Activated naive CD4-positive, alpha-beta T cell treated with anti-CD3 and anti-CD28 coated beads for 36 hours (primary cell): ENCODE measurements at regions not wholly inside any gene's neighbourhood (a gene's known extent, or its start where the extent isn't known, plus 50 kb on each side); places are given as distances from the start of the nearest gene placed in this dataset.
"Not testable (repeated sequence)": the region's sequence is repeated elsewhere in the genome, so short reads cannot be mapped to it uniquely, and the experiment has no call there.

ENCODE experiments used
- CTCF ChIA-PET: fragments of 350-600 bp; sonication (Branson Sonifier 250); formaldehyde crosslinking; loops from one replicate; lab custom pipeline; 2021; ENCODE audit warnings: antibody characterized with exemption; lab: Charles Lee
- DNase-seq: peaks from one replicate; pipeline ENCODE4 v3.0.0-alpha.2; 2020
- H3K27ac Mint-ChIP-seq: one replicate; pipeline ENCODE4 v1.8.0; 2021; ENCODE audit warnings: mild to moderate bottlenecking, mixed read lengths
- H3K27me3 Mint-ChIP-seq: one replicate; pipeline ENCODE4 v1.8.0; 2021; ENCODE audit warnings: low read depth, mixed read lengths
- H3K36me3 Mint-ChIP-seq: one replicate; pipeline ENCODE4 v1.8.0; 2021; ENCODE audit warnings: low read depth, mixed read lengths
- H3K4me1 Mint-ChIP-seq: one replicate; pipeline ENCODE4 v1.8.0; 2021; ENCODE audit warnings: low read depth, mixed read lengths
- H3K4me3 Mint-ChIP-seq: one replicate; pipeline ENCODE4 v1.8.0; 2021; ENCODE audit warnings: mild to moderate bottlenecking, moderate library complexity, mixed read lengths
- H3K9me3 Mint-ChIP-seq: one replicate; pipeline ENCODE4 v1.8.0; 2021; ENCODE audit warnings: mixed read lengths
- intact Hi-C: fragments of 100-400 bp; cut with micrococcal nuclease; formaldehyde crosslinking; loops from one replicate; pipeline ENCODE4 v1.15.1; 2023

- intact Hi-C loops, H3K36me3 Mint-ChIP-seq, CTCF ChIA-PET, H3K4me1 Mint-ChIP-seq, H3K4me3 Mint-ChIP-seq, H3K9me3 Mint-ChIP-seq, H3K27me3 Mint-ChIP-seq, DNase-seq: not testable (repeated sequence)
- peak overlapping the region; percentile 2 for H3K27ac Mint-ChIP-seq
These were observed 2101.3 kb upstream of the TPTE start for GRCh38 chr21:8419925-8420560.

GRCh38 chr21:8427790-8428667 lies 2093.4 kb upstream of the TPTE start:
- H3K4me1 Mint-ChIP-seq, H3K27ac Mint-ChIP-seq, DNase-seq, H3K36me3 Mint-ChIP-seq, H3K27me3 Mint-ChIP-seq, intact Hi-C loops, H3K4me3 Mint-ChIP-seq, CTCF ChIA-PET, H3K9me3 Mint-ChIP-seq: not testable (repeated sequence)

DNA sequence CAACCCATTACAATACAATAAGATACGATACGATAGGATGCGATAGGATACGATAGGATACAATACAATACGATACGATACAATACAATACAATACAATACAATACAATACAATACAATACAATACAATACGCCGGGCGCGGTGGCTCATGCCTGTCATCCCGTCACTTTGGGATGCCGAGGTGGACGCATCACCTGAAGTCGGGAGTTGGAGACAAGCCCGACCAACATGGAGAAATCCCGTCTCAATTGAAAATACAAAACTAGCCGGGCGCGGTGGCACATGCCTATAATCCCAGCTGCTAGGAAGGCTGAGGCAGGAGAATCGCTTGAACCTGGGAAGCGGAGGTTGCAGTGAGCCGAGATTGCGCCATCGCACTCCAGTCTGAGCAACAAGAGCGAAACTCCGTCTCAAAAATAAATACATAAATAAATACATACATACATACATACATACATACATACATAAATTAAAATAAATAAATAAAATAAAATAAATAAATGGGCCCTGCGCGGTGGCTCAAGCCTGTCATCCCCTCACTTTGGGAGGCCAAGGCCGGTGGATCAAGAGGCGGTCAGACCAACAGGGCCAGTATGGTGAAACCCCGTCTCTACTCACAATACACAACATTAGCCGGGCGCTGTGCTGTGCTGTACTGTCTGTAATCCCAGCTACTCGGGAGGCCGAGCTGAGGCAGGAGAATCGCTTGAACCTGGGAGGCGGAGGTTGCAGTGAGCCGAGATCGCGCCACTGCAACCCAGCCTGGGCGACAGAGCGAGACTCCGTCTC lies 2092.5 kb upstream of the TPTE start:
- H3K27ac Mint-ChIP-seq, CTCF ChIA-PET, DNase-seq, H3K27me3 Mint-ChIP-seq, H3K9me3 Mint-ChIP-seq, H3K36me3 Mint-ChIP-seq, H3K4me1 Mint-ChIP-seq, intact Hi-C loops, H3K4me3 Mint-ChIP-seq: not testable (repeated sequence)

DNA sequence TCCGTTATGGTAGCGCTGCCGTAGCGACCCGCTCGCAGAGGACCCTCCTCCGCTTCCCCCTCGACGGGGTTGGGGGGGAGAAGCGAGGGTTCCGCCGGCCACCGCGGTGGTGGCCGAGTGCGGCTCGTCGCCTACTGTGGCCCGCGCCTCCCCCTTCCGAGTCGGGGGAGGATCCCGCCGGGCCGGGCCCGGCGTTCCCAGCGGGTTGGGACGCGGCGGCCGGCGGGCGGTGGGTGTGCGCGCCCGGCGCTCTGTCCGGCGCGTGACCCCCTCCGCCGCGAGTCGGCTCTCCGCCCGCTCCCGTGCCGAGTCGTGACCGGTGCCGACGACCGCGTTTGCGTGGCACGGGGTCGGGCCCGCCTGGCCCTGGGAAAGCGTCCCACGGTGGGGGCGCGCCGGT lies 2086.7 kb upstream of the TPTE start:
- CTCF ChIA-PET, intact Hi-C loops, H3K27me3 Mint-ChIP-seq, H3K36me3 Mint-ChIP-seq, H3K27ac Mint-ChIP-seq, H3K4me3 Mint-ChIP-seq, H3K9me3 Mint-ChIP-seq, DNase-seq, H3K4me1 Mint-ChIP-seq: not testable (repeated sequence)

DNA sequence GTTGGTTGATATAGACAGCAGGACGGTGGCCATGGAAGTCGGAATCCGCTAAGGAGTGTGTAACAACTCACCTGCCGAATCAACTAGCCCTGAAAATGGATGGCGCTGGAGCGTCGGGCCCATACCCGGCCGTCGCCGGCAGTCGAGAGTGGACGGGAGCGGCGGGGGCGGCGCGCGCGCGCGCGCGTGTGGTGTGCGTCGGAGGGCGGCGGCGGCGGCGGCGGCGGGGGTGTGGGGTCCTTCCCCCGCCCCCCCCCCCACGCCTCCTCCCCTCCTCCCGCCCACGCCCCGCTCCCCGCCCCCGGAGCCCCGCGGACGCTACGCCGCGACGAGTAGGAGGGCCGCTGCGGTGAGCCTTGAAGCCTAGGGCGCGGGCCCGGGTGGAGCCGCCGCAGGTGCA lies 2078.3 kb upstream of the TPTE start:
- H3K36me3 Mint-ChIP-seq, CTCF ChIA-PET, H3K4me1 Mint-ChIP-seq, H3K27me3 Mint-ChIP-seq, DNase-seq, H3K9me3 Mint-ChIP-seq, H3K4me3 Mint-ChIP-seq, intact Hi-C loops, H3K27ac Mint-ChIP-seq: not testable (repeated sequence)

- DNase-seq, intact Hi-C loops, H3K4me3 Mint-ChIP-seq, H3K36me3 Mint-ChIP-seq, CTCF ChIA-PET, H3K9me3 Mint-ChIP-seq, H3K4me1 Mint-ChIP-seq, H3K27ac Mint-ChIP-seq, H3K27me3 Mint-ChIP-seq: not testable (repeated sequence)
These were observed 2071.6 kb upstream of the TPTE start for GRCh38 chr21:8449807-8450206.

DNA sequence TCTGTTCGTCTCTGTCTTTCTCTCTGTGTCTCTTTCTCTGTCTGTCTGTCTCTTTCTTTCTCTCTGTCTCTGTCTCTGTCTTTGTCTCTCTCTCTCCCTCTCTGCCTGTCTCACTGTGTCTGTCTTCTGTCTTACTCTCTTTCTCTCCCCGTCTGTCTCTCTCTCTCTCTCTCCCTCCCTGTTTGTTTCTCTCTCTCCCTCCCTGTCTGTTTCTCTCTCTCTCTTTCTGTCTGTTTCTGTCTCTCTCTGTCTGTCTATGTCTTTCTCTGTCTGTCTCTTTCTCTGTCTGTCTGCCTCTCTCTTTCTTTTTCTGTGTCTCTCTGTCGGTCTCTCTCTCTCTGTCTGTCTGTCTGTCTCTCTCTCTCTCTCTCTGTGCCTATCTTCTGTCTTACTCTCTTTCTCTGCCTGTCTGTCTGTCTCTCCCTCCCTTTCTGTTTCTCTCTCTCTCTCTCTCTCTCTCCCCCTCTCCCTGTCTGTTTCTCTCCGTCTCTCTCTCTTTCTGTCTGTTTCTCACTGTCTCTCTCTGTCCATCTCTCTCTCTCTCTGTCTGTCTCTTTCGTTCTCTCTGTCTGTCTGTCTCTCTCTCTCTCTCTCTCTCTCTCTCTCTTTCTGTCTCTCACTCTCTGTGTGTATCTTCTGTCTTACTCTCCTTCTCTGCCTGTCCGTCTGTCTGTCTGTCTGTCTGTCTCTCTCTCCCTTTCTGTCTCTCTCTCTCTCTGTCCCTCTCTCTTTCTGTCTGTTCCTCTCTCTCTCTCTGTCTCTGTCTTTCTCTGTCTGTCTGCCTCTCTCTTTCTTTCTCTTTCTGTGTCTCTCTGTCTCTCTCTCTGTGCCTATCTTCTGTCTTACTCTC lies 2065.9 kb upstream of the TPTE start:
- DNase-seq, H3K27me3 Mint-ChIP-seq, intact Hi-C loops, H3K27ac Mint-ChIP-seq, H3K9me3 Mint-ChIP-seq, CTCF ChIA-PET, H3K4me3 Mint-ChIP-seq, H3K36me3 Mint-ChIP-seq, H3K4me1 Mint-ChIP-seq: not testable (repeated sequence)

DNA sequence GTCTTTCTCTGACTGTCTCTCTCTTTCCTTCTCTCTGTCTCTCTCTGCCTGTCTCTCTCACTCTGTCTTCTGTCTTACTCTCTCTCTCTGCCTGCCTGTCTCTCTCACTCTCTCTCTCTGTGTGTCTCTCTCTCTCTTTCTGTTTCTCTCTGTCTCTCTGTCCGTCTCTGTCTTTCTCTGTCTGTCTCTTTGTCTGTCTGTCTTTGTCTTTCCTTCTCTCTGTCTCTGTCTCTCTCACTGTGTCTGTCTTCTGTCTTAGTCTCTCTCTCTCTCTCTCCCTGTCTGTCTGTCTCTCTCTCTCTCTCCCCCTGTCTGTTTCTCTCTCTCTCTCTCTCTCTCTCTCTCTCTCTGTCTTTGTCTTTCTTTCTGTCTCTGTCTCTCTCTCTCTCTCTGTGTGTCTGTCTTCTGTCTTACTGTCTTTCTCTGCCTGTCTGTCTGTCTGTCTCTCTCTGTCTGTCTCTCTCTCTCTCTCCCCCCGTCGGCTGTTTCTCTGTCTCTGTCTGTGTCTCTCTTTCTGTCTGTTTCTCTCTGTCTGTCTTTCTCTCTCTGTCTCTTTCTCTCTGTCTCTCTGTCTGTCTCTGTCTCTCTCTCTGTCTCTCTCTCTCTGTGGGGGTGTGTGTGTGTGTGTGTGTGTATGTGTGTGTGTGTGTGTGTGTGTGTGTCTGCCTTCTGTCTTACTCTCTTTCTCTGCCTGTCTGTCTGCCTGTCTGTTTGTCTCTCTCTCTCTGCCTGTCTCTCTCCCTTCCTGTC lies 2056.8 kb upstream of the TPTE start:
- CTCF ChIA-PET, H3K27ac Mint-ChIP-seq, H3K36me3 Mint-ChIP-seq, H3K9me3 Mint-ChIP-seq, intact Hi-C loops, H3K27me3 Mint-ChIP-seq, H3K4me3 Mint-ChIP-seq, DNase-seq, H3K4me1 Mint-ChIP-seq: not testable (repeated sequence)

DNA sequence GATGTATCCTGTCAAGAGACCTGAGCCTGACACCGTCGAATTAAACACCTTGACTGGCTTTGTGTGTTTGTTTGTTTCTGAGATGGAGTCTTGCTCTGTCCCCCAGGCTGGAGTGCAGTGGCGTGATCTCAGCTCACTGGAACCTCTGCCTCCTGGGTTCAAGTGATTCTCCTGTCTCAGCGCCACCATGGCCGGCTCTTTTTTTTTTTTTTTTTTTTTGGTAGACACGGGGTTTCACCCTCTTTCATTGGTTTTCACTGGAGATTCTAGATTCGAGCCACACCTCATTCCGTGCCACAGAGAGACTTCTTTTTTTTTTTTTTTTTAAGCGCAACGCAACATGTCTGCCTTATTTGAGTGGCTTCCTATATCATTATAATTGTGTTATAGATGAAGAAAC lies 2054.7 kb upstream of the TPTE start:
- H3K4me3 Mint-ChIP-seq, H3K27me3 Mint-ChIP-seq, intact Hi-C loops, CTCF ChIA-PET, DNase-seq, H3K9me3 Mint-ChIP-seq, H3K36me3 Mint-ChIP-seq, H3K4me1 Mint-ChIP-seq, H3K27ac Mint-ChIP-seq: not testable (repeated sequence)
